Activated effector memory CD4-positive, alpha-beta T cell treated with Interleukin-2 at 50 U/mL for 16 hours (primary cell): ENCODE measurements at regions not wholly inside any gene's neighbourhood (a gene's known extent, or its start where the extent isn't known, plus 50 kb on each side); places are given as distances from the start of the nearest gene placed in this dataset.

Experiments used
- DNase-seq: peaks from one replicate; pipeline ENCODE4 v3.0.0-alpha.2; 2020

- DNase-seq = no peak
Measured at GRCh38 chr13:44058067-44058466, 178.4 kb downstream of the LACC1 start.

DNA sequence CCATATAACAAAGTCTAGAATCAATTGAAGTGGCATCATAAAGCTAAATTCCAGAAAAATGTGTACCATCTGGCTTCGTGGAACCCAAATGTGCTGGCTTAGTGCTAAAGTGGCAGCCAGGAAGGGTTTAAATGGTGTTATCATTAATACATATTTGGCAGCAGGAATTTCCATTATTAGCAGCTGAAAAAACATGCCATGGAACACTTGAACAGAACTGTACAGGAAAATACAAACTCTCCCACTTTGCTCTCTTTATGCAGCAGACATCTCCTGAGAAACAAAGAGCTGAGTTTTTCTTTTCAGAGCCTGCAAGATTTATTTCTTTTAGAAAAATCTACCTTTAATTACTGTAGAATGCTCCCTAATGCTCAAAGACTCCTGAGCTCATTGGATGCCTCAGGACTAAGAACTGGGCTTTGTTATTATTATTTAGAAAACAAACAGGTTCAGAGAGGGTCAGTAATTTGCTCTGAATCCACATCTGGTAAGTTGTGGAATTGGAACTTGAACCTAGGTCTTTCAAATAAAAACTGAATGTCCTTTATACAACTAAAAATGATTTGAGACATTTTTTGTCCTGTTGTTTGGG is 179.0 kb downstream of the LACC1 start:
- no peak for DNase-seq

- DNase-seq = no peak
Measured at GRCh38 chr13:44061876-44062275, 182.2 kb downstream of the LACC1 start.

GRCh38 chr13:44063467-44063866 is 183.8 kb downstream of the LACC1 start:
- no peak for DNase-seq

GRCh38 chr13:44063881-44064280 is 184.2 kb downstream of the LACC1 start:
- no peak for DNase-seq

GRCh38 chr13:44064357-44064756 is 184.7 kb downstream of the LACC1 start:
- DNase-seq = no peak

- no peak for DNase-seq
Measured at GRCh38 chr13:44068169-44068568, 188.5 kb downstream of the LACC1 start.

- no peak for DNase-seq
Measured at GRCh38 chr13:44068737-44069136, 189.0 kb downstream of the LACC1 start.

DNA sequence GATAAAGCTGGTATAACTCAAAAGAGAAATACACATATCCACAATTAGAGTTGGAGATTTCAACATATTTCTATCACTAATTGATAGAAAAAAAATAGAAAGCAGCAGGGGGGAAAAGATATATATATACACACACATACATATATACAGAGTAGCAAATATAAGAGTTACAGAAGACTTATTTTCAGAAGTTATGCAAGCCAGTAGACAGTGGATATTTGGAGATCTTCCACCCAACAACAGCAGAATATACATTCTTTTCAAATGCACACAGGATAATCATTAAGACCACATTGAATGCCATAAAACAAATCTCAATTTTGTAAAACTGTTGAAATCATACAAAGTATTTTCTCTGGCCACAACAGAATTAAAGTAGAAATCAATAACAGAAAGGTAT is 192.8 kb downstream of the LACC1 start:
- no peak for DNase-seq

- no peak for DNase-seq
Measured at GRCh38 chr13:44074611-44075010, 194.9 kb downstream of the LACC1 start.

DNA sequence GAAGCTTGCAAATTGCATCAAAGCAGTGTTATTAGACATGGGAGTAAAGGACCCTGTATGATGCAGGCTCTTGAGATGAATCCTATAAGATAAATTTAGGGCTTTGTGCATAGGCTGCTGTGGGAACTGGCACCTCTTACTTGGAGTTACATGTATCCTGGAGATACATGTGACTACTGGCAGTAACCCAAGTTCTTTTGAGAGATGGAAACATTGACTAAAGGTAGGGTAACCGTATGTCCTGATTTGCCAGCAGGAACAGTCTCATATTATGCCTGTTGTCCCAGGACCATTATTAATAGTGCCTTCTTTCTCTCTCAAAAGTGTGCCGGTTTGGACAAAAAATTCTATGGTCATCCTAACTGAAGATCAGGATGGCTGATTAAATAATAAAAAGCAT is 195.4 kb downstream of the LACC1 start:
- DNase-seq = no peak

DNA sequence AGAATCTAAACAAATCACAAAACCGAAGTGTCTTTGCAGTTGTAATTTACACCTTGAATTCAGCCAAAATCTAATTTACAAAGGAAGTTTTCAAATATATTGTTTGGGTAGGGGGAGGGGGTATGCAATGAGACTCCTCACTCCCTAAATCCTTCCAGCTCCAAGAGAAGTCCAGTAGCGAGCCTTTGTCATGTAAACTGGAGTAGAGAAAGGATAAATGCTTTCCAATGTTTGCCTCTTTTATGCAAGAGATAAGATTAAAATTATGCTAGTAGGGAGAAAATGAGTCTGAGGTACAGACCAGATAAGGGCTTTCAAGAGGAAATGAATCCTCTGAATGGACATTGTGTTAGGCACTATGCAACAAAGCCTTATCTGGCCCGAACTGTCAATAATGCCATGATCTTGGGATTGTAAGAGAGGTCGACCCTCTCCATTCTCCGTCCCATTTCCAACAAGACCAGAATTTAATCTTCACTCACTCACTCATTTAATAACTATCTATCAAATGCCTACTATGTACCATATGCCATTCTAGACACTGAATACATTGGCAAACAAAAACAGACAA is 199.2 kb downstream of the LACC1 start:
- no peak for DNase-seq

GRCh38 chr13:44079413-44080205 is 199.9 kb downstream of the LACC1 start:
- DNase-seq = no peak

DNA sequence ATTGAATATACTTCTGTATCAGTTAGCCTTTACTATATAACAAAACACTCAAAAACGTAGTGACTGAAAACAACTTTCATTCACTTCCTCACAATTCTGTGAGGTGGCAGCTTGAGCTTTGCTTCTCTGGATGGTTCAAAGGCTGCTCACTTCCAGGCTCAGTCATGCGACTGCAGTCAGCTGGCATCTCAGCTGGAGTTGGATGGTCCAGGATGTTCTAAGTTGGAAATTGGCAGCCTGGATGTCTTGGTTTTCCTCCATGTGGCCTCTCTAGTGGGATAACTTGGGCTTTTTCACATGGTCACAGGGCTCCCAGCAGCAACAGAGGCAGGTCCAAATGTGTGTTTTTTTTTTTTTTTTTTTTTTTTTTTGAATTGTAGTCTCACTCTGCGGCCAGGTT is 204.4 kb downstream of the LACC1 start:
- no peak for DNase-seq

- no peak for DNase-seq
Measured at GRCh38 chr13:44086389-44086788, 206.7 kb downstream of the LACC1 start.

DNA sequence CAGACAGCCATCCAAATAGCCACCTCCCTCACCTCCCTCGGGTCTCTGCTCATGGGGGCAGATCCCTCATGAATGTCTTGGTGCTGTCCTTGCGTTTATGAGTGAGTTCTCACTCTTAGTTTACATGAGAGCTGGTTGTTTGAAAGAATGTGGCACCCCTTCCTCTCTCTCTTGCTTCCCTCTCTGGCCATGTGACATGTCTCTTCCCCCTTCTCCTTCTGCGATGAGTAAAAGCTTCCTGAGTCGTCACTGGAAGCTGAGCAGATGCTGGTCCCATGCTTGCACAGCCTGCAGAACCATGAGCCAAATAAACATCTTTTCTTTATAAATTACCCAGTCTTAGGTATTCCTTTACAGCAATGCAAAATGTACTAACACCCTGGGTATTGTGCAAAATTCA is 208.7 kb downstream of the LACC1 start:
- no peak for DNase-seq

- DNase-seq = no peak
Measured at GRCh38 chr13:44088991-44089413, 209.3 kb downstream of the LACC1 start.

DNA sequence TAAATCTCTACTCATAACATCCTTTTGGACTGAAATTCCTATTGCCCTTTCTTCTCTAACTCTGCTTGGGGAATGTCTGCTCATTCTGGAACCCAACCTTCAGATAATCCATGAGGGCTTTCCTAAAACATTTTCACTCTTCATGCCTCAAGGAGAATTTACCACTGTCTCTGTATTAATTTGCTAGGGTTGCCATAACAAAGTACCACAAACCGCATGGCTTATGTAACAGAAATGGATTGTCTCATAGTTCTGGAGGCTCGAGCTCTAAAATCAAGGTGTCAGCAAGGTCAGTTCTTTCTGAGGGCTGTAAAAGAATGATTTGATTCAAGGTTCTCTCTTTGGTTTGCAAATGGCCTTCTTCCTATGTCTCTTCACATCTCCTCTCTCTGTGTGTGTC is 209.7 kb downstream of the LACC1 start:
- DNase-seq = no peak

DNA sequence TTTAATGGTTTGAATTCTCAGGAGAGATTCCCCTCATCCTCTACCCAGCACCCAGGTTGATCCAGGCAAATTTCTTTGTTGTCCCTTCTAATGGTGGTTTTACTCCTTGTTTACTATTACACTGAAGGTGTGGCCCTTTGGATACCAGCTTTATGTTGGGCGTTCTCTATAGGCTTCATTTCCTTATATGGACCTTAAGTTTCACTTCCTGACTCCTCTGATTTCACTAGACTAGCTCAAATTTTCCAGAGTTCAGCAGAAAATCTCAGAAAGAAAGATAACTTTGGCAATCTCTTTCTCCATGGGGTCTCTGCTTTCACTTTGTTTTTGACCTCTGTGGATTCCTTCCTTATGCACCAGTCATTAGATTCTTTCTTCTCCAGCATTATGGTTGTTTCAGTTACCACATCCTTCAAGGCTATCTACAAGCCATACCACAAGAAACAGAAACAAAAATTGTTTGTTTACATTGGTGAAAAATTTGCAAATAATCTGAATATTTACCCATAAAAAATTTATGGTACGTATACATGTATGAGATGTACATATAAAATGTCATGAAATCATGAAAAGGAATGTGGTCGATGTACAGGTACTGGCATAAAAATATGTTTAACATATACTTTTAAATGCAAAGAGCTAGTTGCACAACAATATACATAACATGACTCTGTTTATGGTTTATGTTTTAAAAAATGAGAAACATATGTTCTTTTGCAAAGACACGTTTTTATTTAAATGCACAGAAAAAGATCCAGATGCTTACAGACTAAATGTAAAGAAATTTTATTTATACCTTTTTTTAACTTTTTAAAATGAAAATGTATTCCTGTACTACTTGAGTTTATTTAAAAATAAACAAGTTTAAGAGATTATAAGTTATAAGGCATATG is 212.6 kb downstream of the LACC1 start:
- DNase-seq = no peak

DNA sequence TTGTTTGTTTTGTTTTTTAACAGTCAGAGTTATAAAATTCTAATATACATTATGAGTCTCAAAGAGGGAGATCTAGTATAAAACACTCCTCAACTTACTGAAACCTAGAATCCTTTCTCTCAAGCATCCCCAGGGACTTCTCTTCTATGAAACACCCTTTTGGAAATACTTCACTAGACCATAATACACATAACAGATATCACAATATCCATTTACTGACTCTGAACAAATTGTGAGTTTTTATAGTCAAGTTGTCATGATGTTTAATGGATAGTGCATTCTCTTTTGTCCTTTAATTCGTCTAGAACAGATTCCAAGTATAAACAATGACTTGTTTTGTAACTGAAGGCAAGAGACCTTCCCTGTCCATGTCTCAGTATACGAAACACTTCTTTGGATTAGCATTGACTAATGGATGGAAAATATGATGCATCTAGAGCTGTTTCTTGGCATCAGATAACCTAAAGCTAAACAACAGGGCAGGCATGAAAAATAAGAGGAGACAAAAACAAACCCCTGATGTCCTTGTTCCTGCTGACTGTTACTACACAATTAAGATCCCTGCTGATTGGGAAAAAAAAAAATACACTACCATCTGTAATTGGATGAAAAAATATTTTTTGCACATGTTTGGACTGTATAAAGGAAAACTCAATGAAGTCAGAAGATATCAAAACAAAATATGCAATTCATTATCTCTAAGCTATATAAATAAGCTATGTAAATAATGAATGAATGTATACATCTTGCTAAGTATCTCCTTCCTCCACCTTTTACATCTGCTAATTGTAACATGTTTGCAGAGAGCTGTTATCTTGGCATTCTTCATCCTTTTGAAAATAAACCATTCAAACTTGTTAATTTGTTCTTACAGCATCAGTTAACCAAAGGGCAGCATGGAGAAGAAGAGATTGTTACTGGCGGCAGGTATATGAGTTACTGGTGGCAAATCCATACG is 214.2 kb downstream of the LACC1 start:
- DNase-seq = no peak

GRCh38 chr13:44096901-44097300 is 217.2 kb downstream of the LACC1 start:
- no peak for DNase-seq

- DNase-seq = no peak
Measured at GRCh38 chr13:44098559-44098958, 218.9 kb downstream of the LACC1 start.
